HEK293 (cell line): ENCODE measurements at regions not wholly inside any gene's neighbourhood (a gene's known extent, or its start where the extent isn't known, plus 50 kb on each side); places are given as distances from the start of the nearest gene placed in this dataset.

Source experiments
- FEZF1 ChIP-seq: fragments of 450-650 bp; formaldehyde crosslinking; IDR thresholded peaks from 2 replicates; pipeline ENCODE4 v1.5.1; 2016; ENCODE audit warnings: missing biosample characterization, missing genetic modification characterization
- ZBTB10 ChIP-seq: fragments of 450-650 bp; formaldehyde crosslinking; IDR thresholded peaks from 2 replicates; pipeline ENCODE4 v1.5.1; 2016; ENCODE audit warnings: missing biosample characterization, missing genetic modification characterization
- ZNF114 ChIP-seq: fragments of 450-650 bp; formaldehyde crosslinking; IDR thresholded peaks from 2 replicates; pipeline ENCODE4 v1.5.0; 2017; ENCODE audit warnings: missing biosample characterization, missing genetic modification characterization
- ZNF221 ChIP-seq: fragments of 450-650 bp; formaldehyde crosslinking; IDR thresholded peaks from 2 replicates; pipeline ENCODE4 v1.5.1; 2017; ENCODE audit warnings: missing biosample characterization, missing genetic modification characterization, borderline replicate concordance
- ZNF692 ChIP-seq: fragments of 450-650 bp; formaldehyde crosslinking; IDR thresholded peaks from 2 replicates; pipeline ENCODE4 v1.5.1; 2016; ENCODE audit warnings: missing biosample characterization, missing genetic modification characterization

GRCh38 chr12:131471271-131471905 is 239.5 kb upstream of the SFSWAP start:
- no peak for TF ChIP-seq ZNF692 (tag by site-specific recombination)
- no peak for TF ChIP-seq ZNF114 (tag by site-specific recombination)
- no peak for TF ChIP-seq FEZF1
- no peak for TF ChIP-seq ZBTB10 (tag by site-specific recombination)
- no peak for TF ChIP-seq ZNF221 (tag by site-specific recombination)
